RWPE1 (cell line): ENCODE measurements at regions not wholly inside any gene's neighbourhood (a gene's known extent, or its start where the extent isn't known, plus 50 kb on each side); places are given as distances from the start of the nearest gene placed in this dataset.
"Not testable (repeated sequence)": the region's sequence is repeated elsewhere in the genome, so short reads cannot be mapped to it uniquely, and the experiment has no call there.

ENCODE experiments used
- CTCF ChIA-PET: fragments of 350-600 bp; sonication (Branson Sonifier 250); formaldehyde crosslinking; extraction: SDS; loops from one replicate; lab custom pipeline; 2021; lab: Yijun Ruan, JAX
- POLR2A ChIA-PET: fragments of 400-600 bp; formaldehyde crosslinking; extraction: SDS; loops from one replicate; lab custom pipeline; 2020; ENCODE audit warnings: antibody characterized with exemption; ENCODE audit not compliant: low non-redundant PET; lab: Yijun Ruan, JAX
- DNase-seq: peaks from one replicate; pipeline ENCODE4 v3.0.0; 2012; ENCODE audit warnings: low spot score
- H3K27ac ChIP-seq: fragments of 450-650 bp; 2 replicates; pipeline ENCODE4 v1.5.1; 2017
- CTCF ChIP-seq: fragments of 450-650 bp; conservative IDR thresholded peaks from 2 replicates; pipeline ENCODE4 v1.5.1; 2017; ENCODE audit warnings: low read depth, mild to moderate bottlenecking

GRCh38 chr7:106565428-106565827 lies 95.5 kb downstream of the CCDC71L start:
- no peak for DNase-seq
- H3K27ac ChIP-seq: no peak overlapping the region
- TF ChIP-seq CTCF: no peak
- CTCF ChIA-PET: no interaction called here
- POLR2A ChIA-PET: no interaction called here

DNA sequence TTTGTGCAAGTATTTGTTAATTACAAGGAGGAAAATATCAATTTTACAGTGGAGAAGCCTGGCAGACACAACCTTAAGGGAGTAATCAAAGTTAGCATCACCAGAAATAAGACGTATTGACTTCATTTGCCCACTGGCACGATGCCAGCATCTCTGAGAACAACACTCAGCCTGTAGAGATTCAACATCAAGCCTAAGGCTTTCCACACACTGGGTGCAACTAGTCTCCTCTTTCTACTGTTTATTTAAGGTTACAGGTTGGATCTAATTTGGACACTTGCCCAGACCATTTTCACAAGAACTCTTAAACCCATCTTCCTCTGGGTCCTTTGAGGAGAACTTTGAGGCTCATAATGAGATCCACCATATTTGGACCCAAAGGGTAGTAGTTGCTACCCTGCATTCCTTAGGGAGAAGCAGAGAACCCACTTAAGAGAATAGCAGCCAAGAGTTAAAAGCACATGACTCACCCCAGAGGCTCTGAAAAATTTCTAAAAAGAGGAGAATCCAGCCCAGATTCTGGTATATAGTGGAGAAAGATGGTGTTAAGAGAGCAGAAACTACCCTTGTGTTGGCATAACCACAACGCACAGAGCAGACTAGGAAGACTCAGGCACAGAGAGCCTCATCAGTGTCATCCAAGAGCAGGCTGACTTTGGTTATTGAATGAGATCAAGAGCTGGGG lies 97.3 kb downstream of the CCDC71L start:
- ChIA-PET CTCF (no interaction called here), POLR2A (no interaction called here)
- no peak overlapping the region for H3K27ac ChIP-seq
- TF ChIP-seq CTCF: no peak
- no peak for DNase-seq

DNA sequence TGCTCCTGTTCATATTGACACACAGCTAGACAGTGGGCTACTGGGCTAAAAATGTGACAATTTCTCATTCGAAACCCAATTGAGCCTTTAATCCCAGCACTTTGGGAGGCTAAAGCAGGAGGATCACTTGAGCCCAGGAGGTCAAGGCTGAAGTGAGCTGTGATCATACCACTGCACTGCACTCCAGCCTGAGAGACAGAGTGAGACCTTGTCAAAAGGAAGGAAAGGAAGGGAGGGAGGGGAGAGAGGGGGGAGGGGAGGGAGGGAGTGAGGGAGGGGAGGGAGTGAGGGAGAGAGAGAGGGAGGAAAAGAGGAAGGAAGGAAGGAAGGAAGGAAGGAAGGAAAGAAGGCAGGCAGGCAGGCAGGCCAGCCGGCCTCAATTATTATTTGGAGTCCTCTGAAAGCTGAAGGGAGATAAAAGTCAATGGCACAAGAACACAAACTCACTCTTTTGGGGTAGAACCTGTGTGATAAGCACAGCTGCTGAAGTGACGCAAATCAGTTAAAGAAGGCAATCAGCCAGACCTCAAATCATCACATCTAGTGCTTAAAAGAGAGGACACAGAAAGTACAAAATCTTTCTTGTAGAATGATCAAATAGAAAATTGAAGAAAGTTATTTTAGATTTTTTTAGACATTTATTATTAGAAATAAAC lies 98.1 kb downstream of the CCDC71L start:
- POLR2A ChIA-PET: no interaction called here
- CTCF ChIA-PET: interaction anchor here (0.6 kb wide), 1 partner anchor 19 kb away, joined by 8 read pairs; no protein-coding TSS in a partner anchor

DNA sequence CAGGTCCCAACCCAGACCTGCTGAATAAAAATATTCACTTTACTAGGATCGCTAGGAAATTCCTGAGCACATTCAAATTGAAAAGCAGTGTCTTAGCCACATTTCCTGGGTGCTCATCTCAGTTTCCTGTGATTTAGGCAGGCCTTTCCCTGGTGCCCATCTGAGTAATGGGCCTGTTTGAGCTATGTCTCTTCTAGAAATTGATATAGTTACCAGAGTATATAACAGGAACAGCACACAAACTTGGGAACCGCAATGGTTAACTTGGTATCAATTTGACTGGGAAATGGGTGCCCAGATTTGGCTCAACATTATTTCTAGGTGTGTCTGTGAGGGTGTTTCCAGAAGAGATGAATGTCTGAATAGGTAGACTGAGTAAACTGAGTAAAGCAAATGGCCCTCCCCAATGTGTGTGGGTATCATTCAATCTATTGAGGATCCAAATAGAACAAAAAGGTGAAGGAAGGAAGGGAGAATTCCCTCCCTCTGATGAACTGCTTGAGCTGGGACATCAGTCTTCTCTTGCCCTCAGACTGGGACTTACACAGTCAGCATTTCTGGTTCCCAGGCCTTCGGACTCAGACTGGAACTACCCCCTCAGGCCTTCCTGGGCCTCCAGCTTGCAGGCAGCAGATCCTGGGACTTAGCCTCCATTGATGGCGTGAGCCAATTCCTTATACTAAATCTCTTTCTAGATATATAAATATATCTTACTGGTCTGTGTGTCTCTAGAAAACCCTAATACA lies 99.1 kb downstream of the CCDC71L start:
- ChIA-PET POLR2A (no interaction called here), CTCF (no interaction called here)
- TF ChIP-seq CTCF: no peak
- H3K27ac ChIP-seq: no peak overlapping the region
- no peak for DNase-seq

More for the DNA sequence above, 98.1 kb downstream of the CCDC71L start:
- H3K27ac ChIP-seq: no peak overlapping the region
- DNase-seq: no peak
- TF ChIP-seq CTCF: no peak

- H3K27ac ChIP-seq: no peak overlapping the region
- TF ChIP-seq CTCF: no peak
- DNase-seq: no peak
- CTCF ChIA-PET: no interaction called here
- POLR2A ChIA-PET: no interaction called here
Measured at GRCh38 chr7:106561151-106561550, 99.8 kb downstream of the CCDC71L start.

DNA sequence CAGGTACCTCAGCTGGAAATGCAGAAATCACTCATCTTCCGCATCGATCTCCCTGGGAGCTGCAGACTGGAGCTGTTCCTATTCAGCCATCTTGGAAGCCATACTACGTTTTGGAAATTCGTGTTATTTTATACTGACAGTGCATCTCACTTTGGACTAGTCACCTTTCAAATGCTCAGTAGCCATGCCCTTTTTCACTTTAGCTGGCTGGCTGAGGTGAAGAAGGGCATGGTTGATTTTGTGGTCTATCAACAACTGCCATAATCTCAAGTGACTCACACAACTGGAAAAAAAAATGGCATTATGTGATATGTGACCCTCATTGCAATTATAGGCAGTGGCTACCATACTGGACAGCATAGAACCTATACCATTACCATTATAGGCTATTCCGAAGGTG lies 100.5 kb downstream of the CCDC71L start:
- ChIA-PET POLR2A (no interaction called here), CTCF (no interaction called here)
- no peak for TF ChIP-seq CTCF
- H3K27ac ChIP-seq: no peak overlapping the region
- no peak for DNase-seq

- CTCF ChIA-PET: interaction anchor here (0.7 kb wide), 1 partner anchor 215 kb away, joined by 5 read pairs; no protein-coding TSS in a partner anchor
- H3K27ac ChIP-seq, POLR2A ChIA-PET, DNase-seq: not testable (repeated sequence)
Measured at GRCh38 chr7:106556244-106556643, 104.7 kb downstream of the CCDC71L start.

DNA sequence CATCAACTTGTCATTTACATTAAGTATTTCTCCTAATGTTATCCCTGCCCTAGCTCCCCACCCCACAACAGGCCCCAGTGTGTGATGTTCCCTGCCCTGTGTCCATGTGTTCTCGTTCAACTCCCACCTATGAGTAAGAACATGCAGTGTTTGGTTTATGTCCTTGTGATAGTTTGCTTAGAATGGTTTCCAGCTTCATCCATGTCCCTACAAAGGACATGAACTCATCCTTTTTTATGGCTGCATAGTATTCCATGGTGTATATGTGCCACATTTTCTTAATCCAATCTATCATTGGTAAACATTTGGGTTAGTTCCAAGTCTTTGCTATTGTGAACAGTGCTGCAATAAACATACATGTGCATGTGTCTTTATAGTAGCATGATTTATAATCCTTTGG lies 106.3 kb downstream of the CCDC71L start:
- CTCF ChIA-PET, H3K27ac ChIP-seq, POLR2A ChIA-PET, DNase-seq: not testable (repeated sequence)
